Right ventricle myocardium superior (tissue), 1 donor: ENCODE measurements at regions not wholly inside any gene's neighbourhood (a gene's known extent, or its start where the extent isn't known, plus 50 kb on each side); places are given as distances from the start of the nearest gene placed in this dataset.
"Not testable (repeated sequence)": the region's sequence is repeated elsewhere in the genome, so short reads cannot be mapped to it uniquely, and the experiment has no call there.

Experiments
- ATAC-seq: fragments of 200-7000 bp; cut with Tn5 transposase; one replicate; pipeline ENCODE4 v1.9.1; 2020; ENCODE audit warnings: mild to moderate bottlenecking; ENCODE audit not compliant: poor library complexity
- DNase-seq: peaks from one replicate; pipeline ENCODE4 v3.0.0-alpha.2; 2020
- intact Hi-C: fragments of 100-400 bp; cut with DNase I; formaldehyde crosslinking; loops from one replicate; pipeline ENCODE4 v1.11.2; 2022
- donor health status: DM: no; HTN: yes; CAD: no; lungs with severe emphysema.

DNA sequence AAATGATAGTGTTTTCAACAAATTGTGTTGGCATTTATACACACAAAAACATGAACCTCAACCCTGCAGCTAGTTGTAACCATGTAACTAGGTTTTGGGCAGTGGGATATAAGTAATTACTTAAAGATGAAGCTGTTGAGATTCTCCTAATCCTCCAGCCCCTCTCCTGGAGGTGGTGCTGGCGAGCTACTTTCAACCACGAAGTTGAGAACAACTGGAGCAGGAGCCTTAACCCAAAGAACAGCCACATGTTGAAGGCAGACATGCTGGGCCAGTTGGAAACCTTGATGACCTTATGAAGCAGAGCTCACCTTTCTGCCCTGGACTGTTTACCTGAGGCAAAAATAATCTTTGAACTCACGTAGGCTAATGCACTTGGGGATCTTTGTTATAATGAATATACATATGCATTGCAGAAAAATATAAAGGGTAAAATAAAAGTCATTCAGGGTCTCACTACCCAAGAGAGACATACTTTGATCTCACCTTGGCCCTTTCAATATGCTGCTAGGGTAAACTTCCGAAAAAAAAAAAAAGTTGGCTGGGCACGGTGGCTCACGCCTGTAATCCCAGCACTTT lies 89.6 kb upstream of the NPAS2 start:
- peak; percentile 84 for ATAC-seq
- DNase-seq: peak; percentile 65
- intact Hi-C loops: loop anchor here (2.0 to 10.0 kb wide), 2 partner anchors 174 to 252 kb away; no protein-coding TSS in a partner anchor

DNA sequence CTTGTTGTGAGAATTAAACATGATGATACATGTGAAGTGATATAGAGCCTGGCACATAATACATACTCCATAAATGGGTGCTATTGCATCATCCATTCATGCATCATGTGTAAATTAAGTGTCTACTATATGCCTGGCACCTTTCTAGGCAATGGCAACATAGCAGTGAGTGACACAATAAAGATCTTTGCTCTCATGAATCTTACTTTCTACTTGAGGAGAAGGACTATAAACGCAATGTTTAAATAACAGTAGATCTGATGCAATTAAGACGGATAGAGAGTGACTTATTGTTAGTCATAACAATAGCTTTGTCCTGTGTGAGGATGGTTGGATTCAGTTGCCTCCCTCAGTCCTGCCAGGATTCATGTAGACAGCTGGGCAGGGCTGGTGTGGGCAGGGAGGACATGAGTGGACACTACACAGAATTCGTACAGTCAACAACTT lies 88.4 kb upstream of the NPAS2 start:
- intact Hi-C loops: loop anchor here (2.0 to 10.0 kb wide), 2 partner anchors 173 to 251 kb away; no protein-coding TSS in a partner anchor
- ATAC-seq (no peak), DNase-seq (no peak)

DNA sequence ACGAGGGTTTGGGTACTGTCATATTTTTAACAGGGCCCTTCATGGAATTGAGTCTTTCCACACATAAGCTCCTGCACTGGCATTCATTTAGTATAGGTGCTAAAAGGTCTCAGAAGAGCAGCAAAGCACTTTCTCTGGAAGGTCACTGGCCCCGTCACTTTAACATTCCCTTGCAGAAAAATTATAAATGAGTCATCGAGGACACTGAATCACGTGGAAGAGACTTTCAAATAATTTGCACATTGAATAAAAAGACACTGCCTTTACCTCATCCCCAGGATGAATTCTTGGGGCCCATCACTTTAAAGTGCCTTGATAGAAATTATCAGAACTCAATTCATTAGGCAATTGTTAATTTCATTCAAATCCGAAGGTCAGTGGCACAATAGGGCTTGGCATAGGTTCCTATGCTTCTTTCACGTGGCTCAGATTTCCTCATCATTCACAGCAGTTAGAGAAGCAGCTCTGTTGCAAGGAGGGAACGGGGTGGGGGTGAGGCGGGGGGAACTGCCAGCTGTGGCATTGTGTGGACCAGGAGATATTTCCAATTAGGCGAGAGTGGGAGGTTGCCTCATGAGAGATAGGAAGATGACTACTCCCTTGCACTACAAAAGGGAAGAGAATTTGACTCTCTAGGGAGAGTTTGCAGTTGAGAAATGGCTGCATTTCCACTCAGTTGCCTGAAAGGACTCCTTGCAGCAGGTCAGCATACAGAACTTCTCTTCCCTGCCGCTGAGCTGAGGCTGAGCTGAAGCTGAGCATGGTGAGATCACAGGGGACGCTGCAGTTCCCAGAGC lies 86.3 kb upstream of the NPAS2 start:
- DNase-seq (peak; percentile 58), ATAC-seq (peak; percentile 74)
- intact Hi-C loops: loop anchor here (10.0 kb wide), 1 partner anchor 171 kb away; no protein-coding TSS in a partner anchor

DNA sequence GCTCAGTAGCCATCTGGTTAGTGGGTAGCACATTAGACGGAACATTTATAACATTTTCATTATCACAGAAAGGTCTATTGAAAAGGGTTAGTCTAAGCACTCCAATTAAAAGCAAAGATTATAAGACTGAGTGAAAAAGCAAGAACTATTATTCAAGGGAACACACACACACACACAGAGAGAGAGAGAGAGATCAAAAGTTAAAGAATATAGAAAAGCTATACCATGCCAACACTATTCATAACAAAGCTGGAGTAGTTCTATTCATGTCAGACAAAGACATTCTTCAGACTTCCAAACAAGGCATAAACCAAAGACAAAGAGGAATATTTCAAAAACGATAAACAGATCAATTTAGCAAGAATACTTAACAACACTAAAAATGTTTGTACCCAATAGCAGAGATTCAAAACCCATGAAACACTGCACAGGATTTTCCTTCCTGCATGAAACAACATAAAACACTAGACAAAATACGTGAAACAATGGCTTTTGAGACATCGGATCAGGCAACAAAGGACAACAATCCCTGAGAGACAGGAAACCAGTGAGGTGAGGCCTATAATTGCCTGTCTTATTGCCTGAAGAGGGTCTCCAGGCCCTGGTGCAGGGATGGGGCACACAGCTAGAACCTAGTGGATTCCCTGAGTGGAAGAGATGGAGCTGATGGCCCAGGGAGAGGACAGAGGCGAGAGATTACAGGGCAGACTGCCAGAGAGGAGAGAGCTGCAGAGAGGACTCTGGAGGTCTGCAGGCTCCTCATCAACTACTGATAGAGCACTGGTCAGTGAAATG lies 83.6 kb upstream of the NPAS2 start:
- DNase-seq: no peak
- no peak for ATAC-seq
- intact Hi-C loops: loop anchor here (10.0 kb wide), 1 partner anchor 168 kb away; no protein-coding TSS in a partner anchor

DNA sequence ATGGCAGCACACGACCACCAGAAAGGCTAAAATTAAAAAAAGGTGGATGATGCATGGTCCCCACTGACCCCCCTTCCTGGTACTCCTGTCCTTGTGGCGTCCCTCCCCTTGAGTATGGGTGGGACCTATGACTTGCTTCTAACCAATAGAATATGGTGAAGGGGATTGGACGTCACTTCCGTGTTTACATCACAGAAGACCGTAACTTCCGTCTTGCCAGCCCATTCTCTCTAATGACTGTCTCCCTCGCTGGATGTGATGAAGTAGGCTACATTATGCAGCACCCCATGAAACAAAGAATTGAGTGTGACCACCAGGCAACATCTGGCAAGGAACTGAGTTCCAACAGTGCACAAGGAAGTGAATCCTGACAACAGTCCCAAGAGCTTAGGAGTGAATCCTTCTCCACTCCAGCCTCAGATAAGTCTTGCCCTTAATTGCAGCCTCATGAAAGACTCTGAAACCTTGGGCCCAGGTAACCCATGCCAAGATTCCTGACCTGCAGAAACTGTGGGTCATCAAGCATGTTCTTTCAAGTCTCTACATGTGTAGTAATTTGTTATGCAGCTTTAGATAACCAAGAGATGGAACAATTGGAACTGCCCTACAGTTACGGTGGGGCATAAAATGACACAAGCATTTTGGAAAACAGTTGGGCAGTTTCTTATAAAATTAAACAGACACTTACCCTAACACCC lies 80.1 kb upstream of the NPAS2 start:
- DNase-seq (no peak), ATAC-seq (no peak)
- intact Hi-C loops: loop anchor here (10.0 kb wide), 1 partner anchor 165 kb away; no protein-coding TSS in a partner anchor

DNA sequence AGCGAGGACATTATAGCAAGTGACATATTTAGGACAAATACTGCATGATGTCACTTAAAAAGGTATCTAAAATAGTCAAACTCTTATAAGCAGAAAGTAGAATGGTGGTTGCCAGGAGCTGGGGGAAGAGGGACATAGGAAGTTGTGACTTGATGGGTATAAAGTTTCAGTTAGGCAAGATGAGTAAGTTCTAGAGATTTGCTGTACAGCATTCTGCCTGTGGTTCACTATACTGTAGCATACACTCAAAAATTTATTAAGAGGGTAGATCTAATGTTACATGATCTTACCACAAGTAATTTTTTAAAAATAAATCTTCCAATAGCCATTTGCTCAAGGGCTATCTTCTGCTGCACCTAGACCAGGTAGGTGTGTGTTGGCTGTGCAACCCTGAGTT lies 78.1 kb upstream of the NPAS2 start:
- no peak for DNase-seq
- no peak for ATAC-seq
- intact Hi-C loops: no loop called here

DNA sequence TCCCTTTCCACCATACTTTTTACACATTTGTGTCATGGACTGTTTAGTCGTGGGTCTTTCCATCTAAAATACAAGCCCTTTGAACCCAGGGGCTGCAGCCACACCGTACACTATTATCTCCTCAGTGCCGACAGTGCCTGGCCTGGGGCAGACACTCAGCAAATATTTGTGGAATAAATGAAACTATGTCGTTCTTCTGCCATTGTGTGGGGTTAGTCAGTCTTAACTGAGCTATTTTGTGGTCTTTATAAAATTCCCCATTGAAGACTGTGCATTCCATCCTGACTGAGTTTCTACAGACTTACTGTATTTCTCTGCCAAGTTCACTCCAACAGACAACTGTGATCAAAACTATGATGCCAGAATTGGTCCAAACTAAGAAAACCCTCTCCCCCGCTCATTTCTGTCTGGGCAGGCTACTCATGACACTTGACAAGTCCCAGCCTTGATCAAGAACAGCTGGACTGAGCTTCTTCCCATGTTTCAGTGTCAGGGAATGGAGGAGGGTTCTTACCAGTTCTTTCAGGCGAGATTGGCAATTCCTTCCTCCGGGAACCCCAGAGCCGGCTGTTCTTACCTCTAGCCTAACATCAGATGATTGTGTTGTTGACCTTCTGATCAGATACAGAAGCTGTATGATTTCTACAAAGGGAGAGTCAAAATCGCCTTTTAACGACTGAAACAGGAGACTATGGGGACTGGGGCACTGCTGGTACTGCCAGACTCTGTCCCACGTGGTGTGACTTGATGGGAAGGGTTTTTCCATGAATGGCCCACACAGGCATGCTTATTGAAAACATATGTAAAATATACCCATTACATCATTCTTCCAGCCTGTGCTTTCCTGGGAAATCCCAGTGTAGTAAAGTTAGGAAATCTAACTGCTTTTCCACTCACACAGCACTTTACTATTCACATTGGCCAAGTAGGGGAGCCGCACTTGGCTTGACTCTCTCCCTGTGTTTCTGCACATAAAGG lies 77.4 kb upstream of the NPAS2 start:
- intact Hi-C loops: no loop called here
- DNase-seq: no peak

DNA sequence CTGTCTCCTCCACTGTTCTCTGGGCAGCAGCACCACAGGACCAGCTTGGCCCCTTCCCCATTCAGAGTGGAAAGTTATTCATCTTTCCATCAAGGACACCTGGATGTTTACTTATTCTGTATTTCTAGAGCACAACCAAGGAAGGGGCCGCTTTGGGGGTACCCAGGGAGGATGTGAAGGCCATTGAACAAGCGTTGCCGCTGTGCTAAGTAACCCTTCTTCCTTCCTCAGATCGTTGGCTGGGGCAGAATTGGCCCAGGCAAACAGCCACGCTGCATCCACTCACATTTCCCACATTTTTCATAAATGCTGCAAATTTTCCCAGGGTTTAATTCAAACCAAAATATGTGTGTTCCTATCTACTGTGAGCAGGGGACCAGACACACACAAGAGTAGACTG lies 76.2 kb upstream of the NPAS2 start:
- ATAC-seq (no peak), DNase-seq (no peak)
- intact Hi-C loops: no loop called here

More for the DNA sequence above, 77.4 kb upstream of the NPAS2 start:
- ATAC-seq: peak; percentile 84

DNA sequence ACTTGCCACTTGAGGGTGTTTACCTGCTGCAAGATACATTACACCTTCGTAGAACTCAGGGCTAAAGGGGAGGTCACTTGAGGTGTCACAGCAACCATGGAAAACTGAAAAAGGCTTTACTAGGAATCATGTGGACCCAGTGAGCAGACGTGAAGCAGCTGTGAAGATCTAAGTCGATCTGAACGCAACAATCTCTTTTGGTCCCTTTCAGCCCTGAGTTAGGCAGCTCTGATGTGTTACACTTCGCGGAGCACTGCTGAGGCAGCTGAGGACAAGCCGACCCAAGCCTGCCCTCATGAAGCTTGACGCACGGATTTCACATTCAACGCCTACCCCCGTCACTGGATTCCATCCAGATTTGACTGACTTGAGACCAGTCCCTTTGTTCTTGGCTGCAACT lies 75.8 kb upstream of the NPAS2 start:
- intact Hi-C loops: no loop called here
- DNase-seq (no peak), ATAC-seq (no peak)

DNA sequence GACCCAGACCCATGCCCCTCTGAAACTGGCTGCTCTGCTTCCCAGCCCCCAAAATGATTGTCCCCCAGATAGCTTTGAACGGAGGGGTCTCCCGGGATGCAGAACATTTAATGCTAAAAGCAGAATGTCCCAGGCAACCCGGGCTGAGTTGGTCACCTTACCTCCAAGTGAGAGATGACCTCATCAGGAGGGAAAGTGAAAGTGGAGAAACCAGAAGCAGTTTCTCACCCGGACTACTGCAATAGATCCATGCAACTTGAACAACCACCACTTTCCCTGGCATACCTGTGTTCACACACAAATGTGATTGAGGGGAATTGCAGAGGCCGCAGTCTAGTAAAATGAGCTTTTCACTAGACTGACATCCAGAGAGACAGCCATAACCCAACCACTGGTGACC lies 75.3 kb upstream of the NPAS2 start:
- intact Hi-C loops: no loop called here
- DNase-seq (no peak), ATAC-seq (no peak)

DNA sequence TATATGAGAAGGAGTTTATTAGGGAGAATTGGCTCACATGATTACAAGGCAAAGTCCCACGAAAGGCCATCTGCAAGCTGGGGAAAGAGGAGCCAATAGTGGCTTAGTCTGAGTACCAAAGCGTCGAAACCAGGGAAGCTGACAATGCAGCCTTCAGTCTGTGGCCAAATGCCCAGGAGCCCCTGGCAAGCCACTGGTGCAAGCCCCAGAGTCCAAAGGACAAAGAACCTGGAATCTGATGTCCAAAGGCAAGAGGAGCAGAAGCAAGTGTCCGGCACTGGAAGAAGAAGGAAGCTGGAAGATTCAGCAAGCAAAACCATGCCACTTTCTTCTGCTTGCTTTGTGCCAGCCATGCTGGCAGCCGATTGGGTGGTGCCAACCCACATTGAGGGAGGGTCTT lies 74.3 kb upstream of the NPAS2 start:
- intact Hi-C loops: no loop called here
- DNase-seq (no peak), ATAC-seq (no peak)

DNA sequence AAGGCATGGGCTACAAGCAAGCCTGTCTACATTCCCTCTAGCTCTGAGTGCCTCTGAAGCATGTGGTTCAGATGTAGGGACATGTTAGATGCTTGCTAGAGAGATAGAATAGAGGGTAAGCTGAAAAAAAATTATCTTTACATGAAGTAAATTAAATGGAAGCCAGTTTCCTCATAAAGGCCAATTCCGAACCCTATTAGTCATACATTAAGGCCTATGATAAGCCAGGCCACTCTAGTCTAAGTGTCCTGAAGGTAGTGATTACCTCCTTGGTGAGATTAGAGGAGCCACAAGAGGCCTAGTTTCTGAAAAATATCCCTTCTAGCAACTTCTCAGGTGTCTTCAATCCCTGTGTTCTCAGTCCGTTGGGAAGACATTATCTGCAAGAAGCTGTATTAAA lies 72.4 kb upstream of the NPAS2 start:
- intact Hi-C loops: no loop called here
- ATAC-seq (no peak), DNase-seq (no peak)

DNA sequence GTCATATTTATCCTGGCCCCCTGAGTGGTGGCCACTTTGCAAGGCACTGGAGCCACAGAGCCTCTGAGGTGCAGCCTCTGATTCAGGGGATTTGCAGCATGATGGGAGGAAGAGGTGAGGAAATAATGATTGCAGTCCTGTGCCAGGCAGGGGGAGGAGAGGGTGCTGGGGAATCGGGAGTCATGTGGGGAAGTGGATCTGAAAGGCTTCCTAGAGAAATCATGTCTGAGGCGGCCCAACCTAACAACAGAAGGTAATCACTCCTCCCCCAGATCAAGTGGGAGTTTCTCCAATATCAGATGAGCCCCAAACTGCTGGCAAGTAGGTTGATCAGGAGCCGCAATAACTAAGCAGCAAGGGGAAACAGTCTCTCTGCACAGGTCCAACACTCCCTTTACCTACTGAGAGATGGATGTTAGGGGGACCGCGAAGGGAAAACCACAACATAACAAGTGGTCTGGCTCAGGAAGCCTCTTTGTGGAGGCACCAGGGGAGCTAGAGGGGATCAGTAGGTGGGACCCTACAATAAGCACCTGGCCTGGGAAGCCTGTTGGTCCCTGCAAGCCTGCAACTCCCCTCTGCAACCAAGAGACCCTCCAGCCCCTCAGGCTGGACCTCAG lies 71.8 kb upstream of the NPAS2 start:
- intact Hi-C loops: no loop called here
- DNase-seq (no peak), ATAC-seq (no peak)

DNA sequence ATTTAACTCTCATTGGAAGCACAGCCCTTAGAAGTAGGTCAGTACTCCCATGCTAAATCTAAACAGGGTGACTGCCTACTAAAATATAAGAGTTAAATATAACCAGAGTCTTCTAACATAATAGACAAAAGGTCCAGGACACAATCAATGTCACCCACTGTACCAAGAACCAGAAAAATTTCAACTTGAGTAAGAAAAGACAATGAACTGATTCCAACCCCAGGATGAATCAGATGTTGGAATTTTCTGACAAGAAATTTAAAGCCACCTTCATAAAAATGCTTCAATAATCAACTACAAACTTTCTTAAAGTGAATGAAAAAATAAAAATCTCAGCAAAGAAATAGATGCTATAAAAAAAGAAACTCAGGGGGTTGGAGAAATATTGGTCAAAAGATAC lies 71.3 kb upstream of the NPAS2 start:
- intact Hi-C loops: no loop called here
- DNase-seq (no peak), ATAC-seq (no peak)

DNA sequence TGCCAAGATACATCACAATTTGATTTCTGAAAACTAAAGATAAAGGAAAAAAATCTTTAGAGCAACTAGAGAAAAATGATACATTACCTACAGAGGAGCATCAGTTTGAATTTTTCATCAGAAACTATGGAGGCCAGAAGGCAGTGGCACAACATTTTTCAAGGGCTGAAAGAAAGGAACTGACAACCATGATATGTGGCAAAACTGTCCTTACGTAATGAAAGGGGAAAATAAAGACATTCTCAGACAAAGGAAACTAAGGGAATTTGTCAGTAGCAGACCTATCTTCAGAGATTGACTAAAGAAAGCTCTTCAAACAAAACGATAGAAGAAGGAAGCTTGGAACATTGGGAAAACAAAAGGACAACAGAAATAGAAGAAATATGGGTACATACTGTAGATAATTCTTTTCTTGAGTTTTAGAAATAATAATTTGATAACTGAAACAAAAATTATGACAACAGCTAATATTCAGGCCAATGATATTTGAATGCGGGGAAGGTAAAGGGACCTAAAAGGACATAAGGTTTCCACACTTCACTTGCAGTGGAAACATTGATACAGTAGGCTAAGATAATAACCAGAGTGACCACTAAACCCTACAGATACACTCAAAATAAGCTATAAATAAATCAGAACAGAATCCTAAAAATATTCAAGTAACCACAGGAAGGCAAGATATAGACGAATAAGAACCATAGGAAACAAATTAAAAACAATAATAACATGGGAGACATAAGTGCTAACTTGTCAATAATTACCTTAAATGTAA lies 70.0 kb upstream of the NPAS2 start:
- DNase-seq: no peak
- peak; percentile 18 for ATAC-seq
- intact Hi-C loops: no loop called here

DNA sequence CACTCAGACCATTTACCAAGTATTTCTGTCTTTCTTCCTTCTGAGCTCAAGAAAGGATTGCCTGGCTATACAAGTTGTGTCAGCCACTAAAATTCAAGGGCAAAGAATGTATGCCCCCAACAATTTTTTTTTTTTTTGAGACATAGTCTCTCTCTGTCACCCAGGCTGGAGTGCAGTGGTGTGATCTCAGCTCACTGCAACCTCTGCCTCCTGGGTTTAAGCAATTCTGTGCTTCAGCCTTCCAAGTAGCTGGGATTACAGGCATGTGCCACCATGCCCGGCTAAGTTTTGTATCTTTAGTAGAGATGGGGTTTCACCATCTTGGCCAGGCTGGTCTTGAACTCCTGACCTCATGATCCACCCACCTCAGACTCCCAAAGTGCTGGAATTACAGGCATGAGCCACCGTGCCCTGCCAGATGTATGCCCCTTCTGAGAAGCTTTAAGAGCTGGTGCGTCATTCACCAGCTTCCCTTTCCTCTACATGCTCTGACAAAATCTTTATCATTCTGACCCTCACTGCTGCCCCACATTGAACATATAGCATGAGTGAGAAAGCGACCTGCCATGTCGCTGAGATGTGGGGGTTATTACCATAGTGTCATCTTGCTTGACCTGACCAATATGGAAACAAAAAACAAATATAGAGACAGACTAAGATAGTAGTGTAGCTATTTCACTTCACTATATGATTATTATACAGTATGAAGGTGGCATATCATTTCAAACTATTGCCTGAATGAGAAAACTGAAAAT lies 67.9 kb upstream of the NPAS2 start:
- intact Hi-C loops, DNase-seq: not testable (repeated sequence)
- peak; percentile 4 for ATAC-seq
